ENCODE measurements at regions not wholly inside any gene's neighbourhood (a gene's known extent, or its start where the extent isn't known, plus 50 kb on each side); places are given as distances from the start of the nearest gene placed in this dataset.

GRCh38 chr5:144567421-144567780 is 396.7 kb downstream of the KCTD16 start:
- no peaks in the 10 kb centered on the region for H3K27me3 ChIP-seq (ENCODE audit: insufficient read depth)
- H3F3A ChIP-seq (replicated peaks; ENCODE audit: low read depth) = no peaks in the 10 kb centered on the region
- H3K4me2 ChIP-seq = no peak overlapping the region
- Mint-ChIP-seq H3K4me1 (peaks cover 11% of the 10 kb centered on the region), H3K9me3 (peaks cover 3% of the 10 kb centered on the region; the same call in 2 of the 3 replicates), H3K27me3 (ENCODE audit: insufficient read depth, low read depth, poor library complexity) (peaks cover 2% of the 10 kb centered on the region), H3K4me3 (no peak overlapping the region), H3K36me3 (ENCODE audit: low read depth) (peaks cover 9% of the 10 kb centered on the region; the same call in 2 of the 3 replicates), H3K27ac (no peak overlapping the region)
- H3K79me2 ChIP-seq (replicated peaks; ENCODE audit: insufficient read depth) = no peaks in the 10 kb centered on the region
- no peak overlapping the region for H3K4me3 ChIP-seq
- no peak overlapping the region for H3K27ac ChIP-seq (ENCODE audit: low read depth)
- no peak overlapping the region for H2AFZ ChIP-seq
- H3K36me3 ChIP-seq (ENCODE audit: insufficient read depth) = no peaks in the 10 kb centered on the region
- TF ChIP-seq ZNF331 (CRISPR knock-in tag; IDR thresholded peaks at IDR 0.05; ENCODE audit: low read depth) (no peak), CTCF (conservative IDR thresholded peaks at IDR 0.05; ENCODE audit: low read depth in 2 of 2) (no peak), EZH2phosphoT487 (IDR thresholded peaks at IDR 0.05; ENCODE audit: unreplicated experiment) (no peak), ETS1 (IDR thresholded peaks at IDR 0.05) (no peak), ZNF462 (CRISPR knock-in tag; IDR thresholded peaks at IDR 0.05) (no peak), POLR2AphosphoS5 (IDR thresholded peaks at IDR 0.05; ENCODE audit: low read depth) (no peak), EZH2 (IDR thresholded peaks at IDR 0.05; ENCODE audit: low read depth, unreplicated experiment) (no peak), JUNB (IDR thresholded peaks at IDR 0.05; ENCODE audit: unreplicated experiment) (no peak), NANOG (IDR thresholded peaks at IDR 0.05; ENCODE audit: borderline replicate concordance) (no peak), CREB1 (CRISPR knock-in tag; IDR thresholded peaks at IDR 0.05; ENCODE audit: low read depth) (no peak), ZNF114 (CRISPR knock-in tag; IDR thresholded peaks at IDR 0.05) (no peak), STAT1 (IDR thresholded peaks at IDR 0.05; ENCODE audit: unreplicated experiment) (no peak)
- TF ChIP-seq, protein P1, sequence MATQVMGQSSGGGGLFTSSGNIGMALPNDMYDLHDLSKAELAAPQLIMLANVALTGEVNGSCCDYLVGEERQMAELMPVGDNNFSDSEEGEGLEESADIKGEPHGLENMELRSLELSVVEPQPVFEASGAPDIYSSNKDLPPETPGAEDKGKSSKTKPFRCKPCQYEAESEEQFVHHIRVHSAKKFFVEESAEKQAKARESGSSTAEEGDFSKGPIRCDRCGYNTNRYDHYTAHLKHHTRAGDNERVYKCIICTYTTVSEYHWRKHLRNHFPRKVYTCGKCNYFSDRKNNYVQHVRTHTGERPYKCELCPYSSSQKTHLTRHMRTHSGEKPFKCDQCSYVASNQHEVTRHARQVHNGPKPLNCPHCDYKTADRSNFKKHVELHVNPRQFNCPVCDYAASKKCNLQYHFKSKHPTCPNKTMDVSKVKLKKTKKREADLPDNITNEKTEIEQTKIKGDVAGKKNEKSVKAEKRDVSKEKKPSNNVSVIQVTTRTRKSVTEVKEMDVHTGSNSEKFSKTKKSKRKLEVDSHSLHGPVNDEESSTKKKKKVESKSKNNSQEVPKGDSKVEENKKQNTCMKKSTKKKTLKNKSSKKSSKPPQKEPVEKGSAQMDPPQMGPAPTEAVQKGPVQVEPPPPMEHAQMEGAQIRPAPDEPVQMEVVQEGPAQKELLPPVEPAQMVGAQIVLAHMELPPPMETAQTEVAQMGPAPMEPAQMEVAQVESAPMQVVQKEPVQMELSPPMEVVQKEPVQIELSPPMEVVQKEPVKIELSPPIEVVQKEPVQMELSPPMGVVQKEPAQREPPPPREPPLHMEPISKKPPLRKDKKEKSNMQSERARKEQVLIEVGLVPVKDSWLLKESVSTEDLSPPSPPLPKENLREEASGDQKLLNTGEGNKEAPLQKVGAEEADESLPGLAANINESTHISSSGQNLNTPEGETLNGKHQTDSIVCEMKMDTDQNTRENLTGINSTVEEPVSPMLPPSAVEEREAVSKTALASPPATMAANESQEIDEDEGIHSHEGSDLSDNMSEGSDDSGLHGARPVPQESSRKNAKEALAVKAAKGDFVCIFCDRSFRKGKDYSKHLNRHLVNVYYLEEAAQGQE (IDR thresholded peaks at IDR 0.05; ENCODE audit: unreplicated experiment) = no peak
- ATAC-seq = peak; percentile 62
- no peaks in the 10 kb centered on the region for H4K20me1 ChIP-seq (replicated peaks; ENCODE audit: insufficient read depth)
- no peaks in the 10 kb centered on the region for H3K4me1 ChIP-seq (ENCODE audit: insufficient read depth)
- peak; percentile 28 for DNase-seq (ENCODE audit: low spot score)
- H3K9me2 ChIP-seq (ENCODE audit: insufficient read depth) = 0 out of 2 replicates have a peak, but pooled peaks cover 11% of the 10 kb centered on the region

Data from GM23338 (cell line).